Suppressor macrophage treated with lipopolysaccharide for 4 hours (primary cell): ENCODE measurements at regions not wholly inside any gene's neighbourhood (a gene's known extent, or its start where the extent isn't known, plus 50 kb on each side); places are given as distances from the start of the nearest gene placed in this dataset.
A peak's percentile ranks its signal among the peaks of the same experiment; 100 is the strongest.

Experiments used
- DNase-seq: peaks from one replicate; pipeline ENCODE4 v3.0.0-alpha.2; 2020

- no peak for DNase-seq
These were observed 81.4 kb upstream of the BACE2 start for GRCh38 chr21:41086569-41086968.

GRCh38 chr21:41090981-41091380 lies 77.0 kb upstream of the BACE2 start:
- DNase-seq, result no peak

GRCh38 chr21:41091616-41092015 lies 76.3 kb upstream of the BACE2 start:
- no peak for DNase-seq

- no peak for DNase-seq
These were observed 75.6 kb upstream of the BACE2 start for GRCh38 chr21:41092312-41092711.

- peak; percentile 8 for DNase-seq
These were observed 72.0 kb upstream of the BACE2 start for GRCh38 chr21:41095983-41096382.

GRCh38 chr21:41098076-41098475 lies 69.9 kb upstream of the BACE2 start:
- no peak for DNase-seq

GRCh38 chr21:41098481-41099042 lies 69.4 kb upstream of the BACE2 start:
- no peak for DNase-seq

GRCh38 chr21:41100826-41101550 lies 67.0 kb upstream of the BACE2 start:
- DNase-seq, result no peak

GRCh38 chr21:41102281-41102680 lies 65.7 kb upstream of the BACE2 start:
- peak; percentile 51 for DNase-seq

- no peak for DNase-seq
These were observed 60.4 kb upstream of the BACE2 start for GRCh38 chr21:41107602-41108001.

GRCh38 chr21:41108668-41109585 lies 59.0 kb upstream of the BACE2 start:
- no peak for DNase-seq

GRCh38 chr21:41110161-41110560 lies 57.8 kb upstream of the BACE2 start:
- DNase-seq, result no peak

GRCh38 chr21:41110664-41111063 lies 57.3 kb upstream of the BACE2 start:
- DNase-seq, result no peak

GRCh38 chr21:41111681-41112080 lies 56.3 kb upstream of the BACE2 start:
- DNase-seq, result no peak

GRCh38 chr21:41112740-41113692 lies 54.9 kb upstream of the BACE2 start:
- DNase-seq, result peak; percentile 41

- no peak for DNase-seq
These were observed 52.1 kb upstream of the BACE2 start for GRCh38 chr21:41115851-41116250.
